ENCODE measurements at regions not wholly inside any gene's neighbourhood (a gene's known extent, or its start where the extent isn't known, plus 50 kb on each side); places are given as distances from the start of the nearest gene placed in this dataset.

DNA sequence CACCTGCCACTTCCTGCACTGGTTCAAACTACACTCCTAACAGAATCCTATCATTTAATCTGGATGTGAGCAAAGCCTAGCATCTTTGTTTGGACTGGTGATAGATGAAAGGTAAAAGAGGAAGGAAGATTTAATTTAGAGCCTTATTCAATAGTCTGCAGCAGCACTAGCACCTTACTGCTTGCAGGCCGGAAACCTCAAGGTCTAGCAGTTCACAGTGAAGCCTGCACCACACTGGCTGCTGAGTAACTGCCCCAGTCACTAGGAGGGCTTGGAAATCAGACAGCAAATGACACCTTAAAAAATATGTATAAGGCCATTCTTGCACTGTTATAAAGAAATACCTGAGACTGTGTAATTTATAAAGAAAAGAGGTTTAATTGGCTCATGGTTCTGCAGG is 358.0 kb downstream of the DAD1 start:
- ATAC-seq (peak; percentile 70), DNase-seq (peak; percentile 38)
- no peak overlapping the region for H3K27ac Mint-ChIP-seq
- no peaks in the 10 kb centered on the region for H3K36me3 Mint-ChIP-seq
- peaks cover 2% of the 10 kb centered on the region for H3K4me1 Mint-ChIP-seq
- H3K9me3 Mint-ChIP-seq (ENCODE audit: low read depth): no peaks in the 10 kb centered on the region
- no peaks in the 10 kb centered on the region for H3K27me3 Mint-ChIP-seq
- CTCF ChIA-PET: no interaction called here
- no peak overlapping the region for H3K4me3 Mint-ChIP-seq

- Mint-ChIP-seq H3K36me3 (no peaks in the 10 kb centered on the region), H3K27me3 (no peaks in the 10 kb centered on the region), H3K9me3 (ENCODE audit: low read depth) (no peaks in the 10 kb centered on the region), H3K4me1 (peaks cover 2% of the 10 kb centered on the region), H3K27ac (peak overlapping the region; percentile 61), H3K4me3 (no peak overlapping the region)
- ATAC-seq: no peak
- CTCF ChIA-PET: no interaction called here
- DNase-seq: no peak
These were observed 358.5 kb downstream of the DAD1 start for GRCh38 chr14:22230517-22230916.

DNA sequence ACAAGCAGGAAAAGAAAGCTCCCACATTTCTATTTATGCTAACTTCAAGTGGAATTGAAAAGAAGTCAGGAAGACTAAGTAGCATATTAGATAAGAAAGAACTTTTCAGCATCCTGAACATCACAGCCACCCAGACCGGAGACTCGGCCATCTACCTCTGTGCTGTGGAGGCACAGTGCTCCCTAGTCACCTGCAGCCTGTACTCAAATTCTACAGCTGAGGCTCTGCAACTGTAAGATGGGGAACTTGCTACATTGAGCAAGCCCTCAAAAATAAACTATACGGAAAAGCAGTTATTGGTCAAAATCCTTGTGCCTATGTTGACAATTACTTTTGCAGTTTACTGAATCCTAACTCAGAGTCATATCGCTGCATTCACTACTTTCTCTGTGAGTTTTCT is 361.9 kb downstream of the DAD1 start:
- DNase-seq: no peak
- ATAC-seq: no peak
- H3K27ac Mint-ChIP-seq: peak overlapping the region; percentile 70
- peaks cover 2% of the 10 kb centered on the region for H3K4me1 Mint-ChIP-seq
- H3K27me3 Mint-ChIP-seq: no peaks in the 10 kb centered on the region
- H3K36me3 Mint-ChIP-seq: no peaks in the 10 kb centered on the region
- H3K4me3 Mint-ChIP-seq: peak overlapping the region; percentile 54
- CTCF ChIA-PET: interaction anchor here (1.0 to 1.3 kb wide), 2 partner anchors 331 to 343 kb away, joined by 3 read pairs; no protein-coding TSS in a partner anchor
- no peaks in the 10 kb centered on the region for H3K9me3 Mint-ChIP-seq (ENCODE audit: low read depth)

DNA sequence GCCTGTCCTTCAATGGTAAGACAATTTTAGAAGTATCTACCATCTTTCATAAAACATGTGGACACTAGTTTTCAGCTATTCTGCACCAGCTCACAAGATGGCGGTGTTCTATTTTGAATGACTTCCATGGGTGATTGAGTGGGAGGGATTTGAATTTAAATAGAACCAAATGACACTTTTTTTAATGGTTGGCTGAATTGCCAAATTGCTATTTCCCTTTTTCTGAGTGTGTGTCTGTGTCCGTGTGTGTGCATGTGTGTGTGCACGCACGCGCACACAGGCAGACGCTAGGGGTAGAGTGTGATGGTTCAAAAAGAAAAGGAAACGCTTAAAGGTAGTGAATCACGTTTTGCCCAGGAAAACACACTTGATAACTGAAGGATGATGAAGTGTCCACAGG is 362.6 kb downstream of the DAD1 start:
- DNase-seq: peak; percentile 36
- CTCF ChIA-PET: interaction anchor here (1.3 kb wide), 1 partner anchor 332 kb away, joined by 3 read pairs; no protein-coding TSS in a partner anchor
- no peaks in the 10 kb centered on the region for H3K4me1 Mint-ChIP-seq

DNA sequence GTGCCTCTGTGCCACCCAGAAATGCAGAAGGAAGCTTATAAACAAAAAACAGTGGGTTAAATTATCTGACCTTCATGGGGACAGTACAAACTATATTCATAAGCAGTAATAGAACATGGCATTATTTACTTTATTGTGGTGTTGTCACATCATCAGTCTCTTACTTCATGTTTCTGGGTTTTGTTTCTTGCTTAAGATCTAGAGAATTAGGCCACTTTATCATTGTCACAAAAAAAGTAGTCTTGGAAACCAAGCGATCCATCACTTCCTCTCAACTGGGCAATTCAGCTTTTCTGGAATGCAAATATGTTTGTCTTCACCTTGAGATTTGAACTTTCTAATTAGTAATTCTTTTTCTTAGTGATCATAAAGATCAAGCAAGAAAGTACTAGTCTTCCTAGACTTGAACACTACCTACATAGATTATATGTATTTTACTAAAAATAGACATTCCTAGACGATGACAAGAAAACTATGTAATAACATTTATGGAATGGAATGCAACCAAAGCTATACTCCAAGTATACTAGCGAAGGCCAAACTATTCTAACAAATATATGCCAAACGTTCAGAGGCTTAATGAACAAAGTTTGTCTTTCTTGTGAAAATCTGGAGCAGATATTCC is 363.4 kb downstream of the DAD1 start:
- no peaks in the 10 kb centered on the region for H3K27me3 Mint-ChIP-seq
- DNase-seq: no peak
- H3K36me3 Mint-ChIP-seq: no peaks in the 10 kb centered on the region
- H3K4me3 Mint-ChIP-seq: no peak overlapping the region
- no peaks in the 10 kb centered on the region for H3K9me3 Mint-ChIP-seq (ENCODE audit: low read depth)
- H3K4me1 Mint-ChIP-seq: no peaks in the 10 kb centered on the region
- CTCF ChIA-PET: interaction anchor here (1.3 kb wide), 1 partner anchor 332 kb away, joined by 3 read pairs; no protein-coding TSS in a partner anchor
- no peak for ATAC-seq
- no peak overlapping the region for H3K27ac Mint-ChIP-seq

More for the DNA sequence above, 362.6 kb downstream of the DAD1 start:
- Mint-ChIP-seq H3K36me3 (no peaks in the 10 kb centered on the region), H3K27ac (peak overlapping the region; percentile 70), H3K4me3 (peak overlapping the region; percentile 54), H3K27me3 (no peaks in the 10 kb centered on the region), H3K9me3 (ENCODE audit: low read depth) (no peaks in the 10 kb centered on the region)
- peak; percentile 39 for ATAC-seq

- H3K4me3 Mint-ChIP-seq: peak overlapping the region; percentile 11
- H3K27ac Mint-ChIP-seq: no peak overlapping the region
- H3K4me1 Mint-ChIP-seq: peaks cover 7% of the 10 kb centered on the region
- no peak for DNase-seq
- ATAC-seq: no peak
- H3K27me3 Mint-ChIP-seq: no peaks in the 10 kb centered on the region
- no peaks in the 10 kb centered on the region for H3K9me3 Mint-ChIP-seq (ENCODE audit: low read depth)
- no peaks in the 10 kb centered on the region for H3K36me3 Mint-ChIP-seq
- CTCF ChIA-PET: interaction anchor here (1.4 to 1.7 kb wide), 2 partner anchors 53 to 349 kb away, joined by 5 to 11 read pairs; no protein-coding TSS in a partner anchor
These were observed 367.5 kb downstream of the DAD1 start for GRCh38 chr14:22221508-22221907.

GRCh38 chr14:22220427-22220826 is 368.6 kb downstream of the DAD1 start:
- Mint-ChIP-seq H3K4me1 (peaks cover 7% of the 10 kb centered on the region), H3K9me3 (ENCODE audit: low read depth) (no peaks in the 10 kb centered on the region), H3K4me3 (no peak overlapping the region), H3K27me3 (no peaks in the 10 kb centered on the region), H3K36me3 (no peaks in the 10 kb centered on the region), H3K27ac (no peak overlapping the region)
- ATAC-seq (no peak), DNase-seq (no peak)
- CTCF ChIA-PET: interaction anchor here (1.0 kb wide), 1 partner anchor 350 kb away, joined by 3 read pairs; no protein-coding TSS in a partner anchor

DNA sequence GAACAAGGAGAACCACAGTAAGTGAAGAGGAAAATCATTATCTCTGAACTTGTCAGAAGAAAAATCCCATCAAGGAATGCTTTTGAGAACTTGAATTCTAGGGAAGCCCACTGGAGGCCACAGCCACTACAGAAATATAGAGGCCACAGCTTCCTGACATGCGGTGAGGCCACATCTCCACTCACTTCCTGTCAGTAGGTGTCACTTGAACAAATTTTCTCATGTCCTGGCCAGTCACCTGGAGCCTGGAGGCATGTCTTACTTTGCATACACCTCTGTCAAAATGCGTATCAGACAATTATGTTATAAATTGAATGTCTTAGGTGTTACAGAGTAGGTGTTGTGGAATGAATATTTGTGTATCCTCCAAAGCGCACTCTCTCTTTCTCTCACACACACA is 370.3 kb downstream of the DAD1 start:
- Mint-ChIP-seq H3K27ac (no peak overlapping the region), H3K36me3 (no peaks in the 10 kb centered on the region), H3K9me3 (ENCODE audit: low read depth) (no peaks in the 10 kb centered on the region), H3K27me3 (no peaks in the 10 kb centered on the region), H3K4me1 (peaks cover 7% of the 10 kb centered on the region), H3K4me3 (no peak overlapping the region)
- CTCF ChIA-PET: no interaction called here
- DNase-seq: peak; percentile 39
- no peak for ATAC-seq

- ATAC-seq: no peak
- H3K27ac Mint-ChIP-seq: no peak overlapping the region
- H3K4me1 Mint-ChIP-seq: no peaks in the 10 kb centered on the region
- no peak for DNase-seq
- no peaks in the 10 kb centered on the region for H3K9me3 Mint-ChIP-seq (ENCODE audit: low read depth)
- no peaks in the 10 kb centered on the region for H3K27me3 Mint-ChIP-seq
- H3K4me3 Mint-ChIP-seq: no peak overlapping the region
- no peaks in the 10 kb centered on the region for H3K36me3 Mint-ChIP-seq
- CTCF ChIA-PET: no interaction called here
These were observed 375.9 kb downstream of the DAD1 start for GRCh38 chr14:22213120-22213519.

- Mint-ChIP-seq H3K9me3 (ENCODE audit: low read depth) (no peaks in the 10 kb centered on the region), H3K4me1 (peaks cover 3% of the 10 kb centered on the region), H3K4me3 (no peak overlapping the region), H3K27ac (no peak overlapping the region), H3K27me3 (no peaks in the 10 kb centered on the region), H3K36me3 (no peaks in the 10 kb centered on the region)
- ATAC-seq (no peak), DNase-seq (no peak)
- CTCF ChIA-PET: no interaction called here
These were observed 378.1 kb downstream of the DAD1 start for GRCh38 chr14:22210906-22211305.

GRCh38 chr14:22210026-22210425 is 379.0 kb downstream of the DAD1 start:
- H3K9me3 Mint-ChIP-seq (ENCODE audit: low read depth): no peaks in the 10 kb centered on the region

DNA sequence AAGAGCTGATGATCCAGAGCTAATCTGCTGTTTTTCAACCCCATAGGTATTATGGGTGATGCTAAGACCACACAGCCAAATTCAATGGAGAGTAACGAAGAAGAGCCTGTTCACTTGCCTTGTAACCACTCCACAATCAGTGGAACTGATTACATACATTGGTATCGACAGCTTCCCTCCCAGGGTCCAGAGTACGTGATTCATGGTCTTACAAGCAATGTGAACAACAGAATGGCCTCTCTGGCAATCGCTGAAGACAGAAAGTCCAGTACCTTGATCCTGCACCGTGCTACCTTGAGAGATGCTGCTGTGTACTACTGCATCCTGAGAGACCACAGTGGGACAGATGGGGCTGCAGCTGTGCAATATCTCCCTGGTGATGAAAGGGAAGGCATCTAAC is 386.0 kb downstream of the DAD1 start:
- DNase-seq (no peak), ATAC-seq (no peak)
- CTCF ChIA-PET: interaction anchor here (1.2 kb wide), 1 partner anchor 353 kb away, joined by 3 read pairs; no protein-coding TSS in a partner anchor
- H3K4me1 Mint-ChIP-seq: peaks cover 13% of the 10 kb centered on the region
- no peaks in the 10 kb centered on the region for H3K9me3 Mint-ChIP-seq (ENCODE audit: low read depth)
- H3K36me3 Mint-ChIP-seq: no peaks in the 10 kb centered on the region
- H3K27me3 Mint-ChIP-seq: no peaks in the 10 kb centered on the region
- H3K4me3 Mint-ChIP-seq: peak overlapping the region; percentile 71
- H3K27ac Mint-ChIP-seq: no peak overlapping the region

More at GRCh38 chr14:22210026-22210425, 379.0 kb downstream of the DAD1 start:
- DNase-seq (no peak), ATAC-seq (no peak)
- CTCF ChIA-PET: no interaction called here
- Mint-ChIP-seq H3K27ac (no peak overlapping the region), H3K27me3 (no peaks in the 10 kb centered on the region), H3K4me3 (no peak overlapping the region), H3K36me3 (no peaks in the 10 kb centered on the region), H3K4me1 (peaks cover 3% of the 10 kb centered on the region)

DNA sequence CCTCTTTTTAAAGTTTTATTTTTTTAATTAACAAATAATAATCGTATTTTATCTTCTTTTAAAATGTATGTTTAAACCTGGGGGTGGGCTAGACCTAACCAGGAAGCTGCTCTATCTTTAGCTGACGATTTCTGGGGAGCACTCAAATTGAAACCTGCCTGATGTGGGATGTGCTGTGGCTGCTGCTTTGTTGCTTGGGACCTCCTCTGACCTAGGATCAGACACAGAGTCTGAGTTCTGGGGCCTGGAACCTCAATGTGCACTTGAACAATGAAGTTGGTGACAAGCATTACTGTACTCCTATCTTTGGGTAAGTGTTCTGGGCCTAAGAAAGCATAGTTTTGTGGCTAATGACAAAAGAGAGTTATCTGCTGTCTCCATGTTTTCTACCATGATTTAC is 386.7 kb downstream of the DAD1 start:
- Mint-ChIP-seq H3K36me3 (no peaks in the 10 kb centered on the region), H3K4me1 (peaks cover 11% of the 10 kb centered on the region), H3K9me3 (ENCODE audit: low read depth) (no peaks in the 10 kb centered on the region), H3K4me3 (peak overlapping the region; percentile 71), H3K27ac (peak overlapping the region; percentile 82), H3K27me3 (no peaks in the 10 kb centered on the region)
- ATAC-seq (peak; percentile 30), DNase-seq (no peak)
- CTCF ChIA-PET: interaction anchor here (1.2 kb wide), 1 partner anchor 354 kb away, joined by 3 read pairs; no protein-coding TSS in a partner anchor

DNA sequence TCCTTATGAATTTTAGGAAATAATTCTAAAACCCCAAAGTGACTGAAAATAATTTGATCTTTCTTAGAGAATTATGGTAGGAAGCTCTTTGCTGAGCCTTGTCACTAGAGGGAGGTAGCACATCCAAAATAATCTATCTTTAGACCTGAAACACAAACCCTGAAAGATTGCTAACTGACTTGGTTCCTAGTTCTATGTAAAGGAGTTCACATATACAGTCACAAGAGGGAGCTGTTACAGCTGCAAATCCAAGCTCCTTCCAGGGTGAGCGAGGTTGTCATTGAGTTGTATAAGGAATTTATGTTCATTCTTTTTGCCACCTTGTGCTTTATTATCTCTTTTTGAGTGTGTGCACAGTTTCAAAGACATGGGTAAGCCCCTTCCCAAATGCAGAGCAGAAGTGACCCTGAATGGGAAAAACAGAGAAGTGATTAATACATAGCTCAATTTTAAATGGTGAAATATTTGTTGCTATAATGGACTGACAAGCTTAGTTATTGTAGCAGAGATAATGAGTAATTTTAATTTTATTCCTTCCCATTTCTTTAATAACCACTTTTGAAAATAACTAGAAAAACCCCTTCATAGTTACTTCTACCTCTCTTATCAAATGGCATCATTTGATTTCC is 387.9 kb downstream of the DAD1 start:
- peak overlapping the region; percentile 62 for H3K27ac Mint-ChIP-seq
- DNase-seq (no peak), ATAC-seq (peak; percentile 78)
- no peaks in the 10 kb centered on the region for H3K36me3 Mint-ChIP-seq
- H3K9me3 Mint-ChIP-seq (ENCODE audit: low read depth): no peaks in the 10 kb centered on the region
- H3K4me1 Mint-ChIP-seq: peaks cover 10% of the 10 kb centered on the region
- CTCF ChIA-PET: interaction anchor here (0.7 to 1.5 kb wide), 4 partner anchors 24 to 369 kb away, joined by 3 to 5 read pairs (median 3); no protein-coding TSS in a partner anchor
- no peak overlapping the region for H3K4me3 Mint-ChIP-seq
- H3K27me3 Mint-ChIP-seq: no peaks in the 10 kb centered on the region

All from activated CD8-positive, alpha-beta memory T cell treated with anti-CD3 and anti-CD28 coated beads, Interleukin-2, amount 10 ng/mL, durations not matched to agents 7 days and 5 days (primary cell).